ENCODE measurements at regions not wholly inside any gene's neighbourhood (a gene's known extent, or its start where the extent isn't known, plus 50 kb on each side); places are given as distances from the start of the nearest gene placed in this dataset.
A peak's percentile ranks its signal among the peaks of the same experiment; 100 is the strongest.
"Not testable (repeated sequence)": the region's sequence is repeated elsewhere in the genome, so short reads cannot be mapped to it uniquely, and the experiment has no call there.

- not testable (repeated sequence) for H3K27ac Mint-ChIP-seq; H3K9me3 Mint-ChIP-seq; H3K4me1 Mint-ChIP-seq (ENCODE audit: low read depth); ATAC-seq (replicated peaks in 1 of 2); H3K27me3 Mint-ChIP-seq (ENCODE audit: low read depth); H3K4me3 Mint-ChIP-seq; DNase-seq; H3K36me3 Mint-ChIP-seq (ENCODE audit: insufficient read depth in 2 of 2)
These were observed 65.9 kb upstream of the METTL9 start for GRCh38 chr16:21533474-21533873.

GRCh38 chr16:21534561-21534960 is 64.8 kb upstream of the METTL9 start:
- not testable (repeated sequence) for H3K9me3 Mint-ChIP-seq; H3K27ac Mint-ChIP-seq; H3K4me1 Mint-ChIP-seq (ENCODE audit: low read depth); H3K4me3 Mint-ChIP-seq; H3K27me3 Mint-ChIP-seq (ENCODE audit: low read depth); H3K36me3 Mint-ChIP-seq (ENCODE audit: insufficient read depth in 2 of 2)
- ATAC-seq (replicated peaks in 1 of 2) (peak; percentile 53 to 56), DNase-seq (peak in 1 of 2 donors; percentile 53)

- not testable (repeated sequence) for DNase-seq; H3K27me3 Mint-ChIP-seq (ENCODE audit: low read depth); H3K4me3 Mint-ChIP-seq; H3K9me3 Mint-ChIP-seq; H3K27ac Mint-ChIP-seq; ATAC-seq (replicated peaks in 1 of 2); H3K36me3 Mint-ChIP-seq (ENCODE audit: insufficient read depth in 2 of 2)
- peaks cover 16% of the 10 kb centered on the region for H3K4me1 Mint-ChIP-seq (ENCODE audit: low read depth)
These were observed 64.2 kb upstream of the METTL9 start for GRCh38 chr16:21535201-21535600.

- H3K36me3 Mint-ChIP-seq (ENCODE audit: insufficient read depth in 2 of 2); DNase-seq; H3K27me3 Mint-ChIP-seq (ENCODE audit: low read depth); H3K4me3 Mint-ChIP-seq; H3K27ac Mint-ChIP-seq; ATAC-seq (replicated peaks in 1 of 2); H3K9me3 Mint-ChIP-seq: not testable (repeated sequence)
- peaks cover 31% of the 10 kb centered on the region for H3K4me1 Mint-ChIP-seq (ENCODE audit: low read depth)
These were observed 62.6 kb upstream of the METTL9 start for GRCh38 chr16:21536740-21537139.

- H3K36me3 Mint-ChIP-seq (ENCODE audit: insufficient read depth in 2 of 2); DNase-seq; H3K9me3 Mint-ChIP-seq; H3K27ac Mint-ChIP-seq; H3K27me3 Mint-ChIP-seq (ENCODE audit: low read depth); ATAC-seq (replicated peaks in 1 of 2); H3K4me3 Mint-ChIP-seq: not testable (repeated sequence)
- peaks cover 37% of the 10 kb centered on the region for H3K4me1 Mint-ChIP-seq (ENCODE audit: low read depth)
These were observed 61.8 kb upstream of the METTL9 start for GRCh38 chr16:21537598-21537997.

- not testable (repeated sequence) for H3K36me3 Mint-ChIP-seq (ENCODE audit: insufficient read depth in 2 of 2); DNase-seq; H3K27ac Mint-ChIP-seq; ATAC-seq (replicated peaks in 1 of 2); H3K9me3 Mint-ChIP-seq; H3K27me3 Mint-ChIP-seq (ENCODE audit: low read depth)
- Mint-ChIP-seq H3K4me3 (peak overlapping the region in 1 of 2 donors; percentile 67), H3K4me1 (ENCODE audit: low read depth) (peaks cover 43% of the 10 kb centered on the region)
These were observed 60.2 kb upstream of the METTL9 start for GRCh38 chr16:21539107-21539618.

- not testable (repeated sequence) for H3K9me3 Mint-ChIP-seq; H3K27me3 Mint-ChIP-seq (ENCODE audit: low read depth); H3K27ac Mint-ChIP-seq; H3K36me3 Mint-ChIP-seq (ENCODE audit: insufficient read depth in 2 of 2)
- peak overlapping the region; percentile 56 to 67 for H3K4me3 Mint-ChIP-seq
- peaks cover 43% of the 10 kb centered on the region for H3K4me1 Mint-ChIP-seq (ENCODE audit: low read depth)
- peak; percentile 97 to 98 for ATAC-seq (replicated peaks in 1 of 2)
- peak; percentile 77 to 88 for DNase-seq
These were observed 58.5 kb upstream of the METTL9 start for GRCh38 chr16:21540770-21541433.

GRCh38 chr16:21541611-21542051 is 57.7 kb upstream of the METTL9 start:
- not testable (repeated sequence) for H3K4me3 Mint-ChIP-seq; H3K9me3 Mint-ChIP-seq; H3K27me3 Mint-ChIP-seq (ENCODE audit: low read depth); H3K27ac Mint-ChIP-seq; H3K36me3 Mint-ChIP-seq (ENCODE audit: insufficient read depth in 2 of 2)
- H3K4me1 Mint-ChIP-seq (ENCODE audit: low read depth): peaks cover 43% of the 10 kb centered on the region
- DNase-seq (peak in 1 of 2 donors; percentile 42), ATAC-seq (replicated peaks in 1 of 2) (peak; percentile 4 to 6)

- peak overlapping the region in 1 of 2 donors; percentile 50 for H3K4me3 Mint-ChIP-seq
These were observed 57.3 kb upstream of the METTL9 start for GRCh38 chr16:21542075-21542474.

GRCh38 chr16:21542491-21543124 is 56.8 kb upstream of the METTL9 start:
- not testable (repeated sequence) for H3K36me3 Mint-ChIP-seq (ENCODE audit: insufficient read depth in 2 of 2); H3K9me3 Mint-ChIP-seq; ATAC-seq (replicated peaks in 1 of 2); H3K27me3 Mint-ChIP-seq (ENCODE audit: low read depth); DNase-seq; H3K27ac Mint-ChIP-seq
- Mint-ChIP-seq H3K4me3 (peak overlapping the region in 1 of 2 donors; percentile 50), H3K4me1 (ENCODE audit: low read depth) (peaks cover 43% of the 10 kb centered on the region)

More at GRCh38 chr16:21542075-21542474, 57.3 kb upstream of the METTL9 start:
- H3K27me3 Mint-ChIP-seq (ENCODE audit: low read depth); ATAC-seq (replicated peaks in 1 of 2); H3K9me3 Mint-ChIP-seq; DNase-seq; H3K27ac Mint-ChIP-seq; H3K36me3 Mint-ChIP-seq (ENCODE audit: insufficient read depth in 2 of 2): not testable (repeated sequence)
- peaks cover 43% of the 10 kb centered on the region for H3K4me1 Mint-ChIP-seq (ENCODE audit: low read depth)

GRCh38 chr16:21543151-21543836 is 56.1 kb upstream of the METTL9 start:
- peaks cover 39% of the 10 kb centered on the region for H3K4me1 Mint-ChIP-seq (ENCODE audit: low read depth)
- not testable (repeated sequence) for H3K9me3 Mint-ChIP-seq; DNase-seq; H3K27ac Mint-ChIP-seq; H3K27me3 Mint-ChIP-seq (ENCODE audit: low read depth); H3K4me3 Mint-ChIP-seq; H3K36me3 Mint-ChIP-seq (ENCODE audit: insufficient read depth in 2 of 2); ATAC-seq (replicated peaks in 1 of 2)

- not testable (repeated sequence) for H3K27ac Mint-ChIP-seq; H3K4me3 Mint-ChIP-seq; H3K27me3 Mint-ChIP-seq (ENCODE audit: low read depth); DNase-seq; H3K9me3 Mint-ChIP-seq; H3K36me3 Mint-ChIP-seq (ENCODE audit: insufficient read depth in 2 of 2); ATAC-seq (replicated peaks in 1 of 2)
- H3K4me1 Mint-ChIP-seq (ENCODE audit: low read depth): peaks cover 22% of the 10 kb centered on the region
These were observed 53.6 kb upstream of the METTL9 start for GRCh38 chr16:21545664-21546326.

GRCh38 chr16:21549396-21549795 is 50.0 kb upstream of the METTL9 start:
- H3K4me1 Mint-ChIP-seq (ENCODE audit: low read depth): not testable (repeated sequence)

More at GRCh38 chr16:21549396-21549795, 50.0 kb upstream of the METTL9 start:
- not testable (repeated sequence) for H3K27ac Mint-ChIP-seq; H3K36me3 Mint-ChIP-seq (ENCODE audit: insufficient read depth in 2 of 2); ATAC-seq (replicated peaks in 1 of 2); DNase-seq; H3K9me3 Mint-ChIP-seq; H3K4me3 Mint-ChIP-seq
- H3K27me3 Mint-ChIP-seq (ENCODE audit: low read depth): peaks cover 12% of the 10 kb centered on the region
